Karpas-422 (cell line): ENCODE measurements at regions not wholly inside any gene's neighbourhood (a gene's known extent, or its start where the extent isn't known, plus 50 kb on each side); places are given as distances from the start of the nearest gene placed in this dataset.
"Not testable (repeated sequence)": the region's sequence is repeated elsewhere in the genome, so short reads cannot be mapped to it uniquely, and the experiment has no call there.

Source experiments
- DNase-seq: peaks from one replicate; pipeline ENCODE4 v3.0.0-alpha.2; 2015
- H2AFZ ChIP-seq: fragments of 200-600 bp; sonication (generic); 2 replicates; pipeline ENCODE4 v1.6.1; 2014; ENCODE audit warnings: antibody characterized with exemption, low read length, mixed read lengths
- H3K27ac ChIP-seq: fragments of 200-600 bp; sonication (generic); 2 replicates; pipeline ENCODE4 v1.5.1; 2014; ENCODE audit warnings: mild to moderate bottlenecking, low read length, moderate library complexity
- H3K27me3 ChIP-seq: fragments of 200-600 bp; sonication (generic); 2 replicates; pipeline ENCODE4 v1.6.1; 2014; ENCODE audit warnings: low read length, mixed read lengths
- H3K36me3 ChIP-seq: fragments of 200-600 bp; sonication (generic); 2 replicates; pipeline ENCODE4 v1.6.1; 2014; ENCODE audit warnings: low read length, mixed read lengths; ENCODE audit not compliant: insufficient read depth
- H3K4me1 ChIP-seq: fragments of 200-600 bp; sonication (generic); 2 replicates; pipeline ENCODE4 v1.6.1; 2014; ENCODE audit warnings: mild to moderate bottlenecking, low read length, mixed read lengths
- H3K4me2 ChIP-seq: fragments of 200-600 bp; sonication (generic); 2 replicates; pipeline ENCODE4 v1.6.1; 2014; ENCODE audit warnings: low read length, low read depth, mild to moderate bottlenecking; ENCODE audit not compliant: poor library complexity, severe bottlenecking
- H3K4me3 ChIP-seq: fragments of 200-600 bp; sonication (generic); 2 replicates; pipeline ENCODE4 v1.5.1; 2014; ENCODE audit warnings: mild to moderate bottlenecking, antibody characterized with exemption, low read length, mixed read lengths
- H3K79me2 ChIP-seq: fragments of 200-600 bp; sonication (generic); 2 replicates; pipeline ENCODE4 v1.6.1; 2014; ENCODE audit warnings: mild to moderate bottlenecking, low read length, mixed read lengths
- H3K9ac ChIP-seq: fragments of 200-600 bp; sonication (generic); 2 replicates; pipeline ENCODE4 v1.6.0; 2014; ENCODE audit warnings: low read length
- H3K9me2 ChIP-seq: fragments of 200-600 bp; sonication (generic), shearing (Covaris generic); replicated peaks from 2 replicates; pipeline ENCODE4 v1.6.0; 2014; ENCODE audit warnings: mild to moderate bottlenecking, low read length, moderate library complexity; ENCODE audit not compliant: insufficient read depth
- H3K9me3 ChIP-seq: fragments of 300-700, 200-600 bp; sonication (generic); 2 replicates; pipeline ENCODE4 v1.6.1; 2014; ENCODE audit warnings: low read length, mixed read lengths
- H4K20me1 ChIP-seq: fragments of 200-600 bp; sonication (generic); 2 replicates; pipeline ENCODE4 v1.6.1; 2014; ENCODE audit warnings: mild to moderate bottlenecking, antibody characterized with exemption, low read length, low read depth; ENCODE audit not compliant: insufficient read depth

DNA sequence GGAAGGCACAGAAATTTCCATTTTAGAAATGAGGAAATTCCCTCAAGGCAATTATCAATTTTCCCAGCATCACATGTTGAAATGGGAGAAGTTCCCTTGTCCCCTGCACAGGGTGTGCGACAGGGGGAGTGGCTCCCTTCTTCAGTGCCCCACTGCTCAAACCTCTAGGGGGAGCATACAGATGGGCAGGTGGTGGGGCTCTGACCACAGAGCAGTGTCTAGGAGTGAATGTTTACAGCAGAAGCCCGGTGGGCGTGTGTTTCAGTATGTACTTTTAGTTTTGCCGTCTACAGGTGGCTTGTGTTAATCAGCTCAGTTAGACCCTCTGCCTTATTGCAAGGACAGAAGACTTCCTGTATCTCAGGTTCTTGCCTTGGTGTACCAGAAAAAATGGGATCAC is 493.7 kb upstream of the PLXNA2 start:
- no peaks in the 10 kb centered on the region for H3K9me2 ChIP-seq
- no peak overlapping the region for H3K4me3 ChIP-seq
- no peak overlapping the region for H3K27ac ChIP-seq
- no peaks in the 10 kb centered on the region for H3K9me3 ChIP-seq
- H3K79me2 ChIP-seq: no peaks in the 10 kb centered on the region
- H3K36me3 ChIP-seq: no peaks in the 10 kb centered on the region
- DNase-seq: no peak
- H3K4me2 ChIP-seq: no peak overlapping the region
- no peak overlapping the region for H2AFZ ChIP-seq
- H4K20me1 ChIP-seq: no peaks in the 10 kb centered on the region
- H3K4me1 ChIP-seq: no peaks in the 10 kb centered on the region
- H3K27me3 ChIP-seq: no peaks in the 10 kb centered on the region
- no peak overlapping the region for H3K9ac ChIP-seq

DNA sequence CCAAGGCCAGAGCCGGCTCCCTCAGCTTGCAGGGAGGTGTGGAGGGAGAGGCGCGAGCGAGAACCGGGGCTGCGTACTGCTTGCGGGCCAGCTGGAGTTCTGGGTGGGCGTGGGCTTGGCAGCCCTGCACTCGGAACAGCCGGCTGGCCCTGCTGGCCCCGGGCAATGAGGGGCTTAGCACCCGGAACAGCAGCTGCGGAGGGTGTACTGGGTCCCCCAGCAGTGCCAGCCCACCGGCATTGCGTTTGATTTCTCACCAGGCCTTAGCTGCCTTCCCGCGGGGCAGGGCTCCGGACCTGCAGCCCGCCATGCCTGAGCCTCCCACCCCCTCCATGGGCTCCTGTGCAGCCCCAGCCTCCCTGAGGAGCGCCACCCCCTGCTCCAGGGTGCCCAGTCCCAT is 495.5 kb upstream of the PLXNA2 start:
- not testable (repeated sequence) for H3K4me1 ChIP-seq, H3K9me2 ChIP-seq, DNase-seq, H3K27me3 ChIP-seq, H4K20me1 ChIP-seq, H3K79me2 ChIP-seq, H2AFZ ChIP-seq, H3K4me2 ChIP-seq, H3K9ac ChIP-seq, H3K9me3 ChIP-seq, H3K36me3 ChIP-seq, H3K27ac ChIP-seq, H3K4me3 ChIP-seq

DNA sequence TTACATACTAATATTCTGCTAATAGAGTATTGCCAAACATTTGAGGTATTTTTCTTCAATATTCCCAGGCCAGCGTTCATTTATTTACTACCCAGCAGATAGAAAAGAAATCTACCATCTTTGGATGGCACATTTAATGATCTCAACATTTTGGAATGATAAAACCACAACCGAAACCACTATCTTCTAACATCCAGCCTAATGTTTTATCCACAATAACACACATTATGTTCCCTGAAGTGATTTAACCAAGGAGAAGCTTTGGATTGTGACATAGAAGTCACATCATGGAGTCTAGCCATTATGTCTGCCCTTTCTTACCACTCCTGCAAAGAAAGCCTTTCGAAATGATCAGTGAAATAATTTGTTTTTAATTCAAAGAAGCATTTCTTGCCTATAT is 497.1 kb upstream of the PLXNA2 start:
- Histone ChIP-seq H3K27me3 (no peaks in the 10 kb centered on the region), H3K27ac (no peak overlapping the region), H3K9ac (no peak overlapping the region), H3K4me3 (no peak overlapping the region), H4K20me1 (no peaks in the 10 kb centered on the region), H3K4me1 (no peaks in the 10 kb centered on the region), H2AFZ (no peak overlapping the region), H3K79me2 (no peaks in the 10 kb centered on the region), H3K36me3 (no peaks in the 10 kb centered on the region), H3K4me2 (no peak overlapping the region), H3K9me3 (no peaks in the 10 kb centered on the region), H3K9me2 (no peaks in the 10 kb centered on the region)
- no peak for DNase-seq

DNA sequence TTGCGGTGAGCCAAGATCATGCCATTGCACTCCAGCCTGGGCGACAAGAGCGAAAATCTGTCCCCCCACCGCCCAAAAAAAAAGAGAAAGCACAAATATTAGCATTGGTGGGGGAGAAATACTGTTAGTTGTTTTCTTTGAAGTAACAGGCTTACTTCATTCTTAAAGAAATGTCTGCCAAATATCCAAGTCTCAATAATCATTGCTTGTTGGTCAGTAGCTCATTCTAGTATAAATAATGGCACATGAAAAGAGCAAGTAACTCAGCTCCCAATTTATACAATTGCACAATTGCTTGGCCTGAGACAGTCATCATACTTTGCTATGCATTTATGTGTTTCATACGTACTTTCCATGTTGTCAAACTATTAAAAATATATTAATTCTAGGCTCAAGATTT is 499.2 kb upstream of the PLXNA2 start:
- no peaks in the 10 kb centered on the region for H3K9me3 ChIP-seq
- H3K9me2 ChIP-seq: no peaks in the 10 kb centered on the region
- H2AFZ ChIP-seq: no peak overlapping the region
- no peaks in the 10 kb centered on the region for H3K4me1 ChIP-seq
- H3K27me3 ChIP-seq: no peaks in the 10 kb centered on the region
- no peak overlapping the region for H3K27ac ChIP-seq
- H3K4me3 ChIP-seq: no peak overlapping the region
- H4K20me1 ChIP-seq: no peaks in the 10 kb centered on the region
- no peak for DNase-seq
- H3K4me2 ChIP-seq: no peak overlapping the region
- no peaks in the 10 kb centered on the region for H3K36me3 ChIP-seq
- no peaks in the 10 kb centered on the region for H3K79me2 ChIP-seq
- H3K9ac ChIP-seq: no peak overlapping the region

DNA sequence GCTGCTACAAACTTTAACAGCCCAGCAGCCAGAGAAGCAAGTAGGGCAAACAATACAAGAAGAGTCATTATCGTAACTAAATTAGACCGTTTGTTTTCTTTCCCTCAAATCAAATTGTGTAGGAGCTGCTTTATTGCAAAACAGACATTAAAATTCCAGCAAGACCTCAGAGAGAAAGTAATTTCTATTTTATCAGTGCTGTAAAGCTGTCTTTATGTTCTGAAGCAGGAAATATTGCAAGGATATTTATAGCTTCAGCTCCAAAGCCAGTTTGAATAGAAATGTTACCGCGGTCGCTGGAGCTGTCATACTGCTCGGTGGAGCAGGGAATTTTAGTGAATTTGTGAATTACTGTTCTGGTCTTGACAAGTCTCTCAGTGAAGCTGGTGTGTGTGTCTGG is 503.8 kb upstream of the PLXNA2 start:
- H3K9ac ChIP-seq: no peak overlapping the region
- H3K9me3 ChIP-seq: no peaks in the 10 kb centered on the region
- no peak overlapping the region for H3K4me3 ChIP-seq
- H2AFZ ChIP-seq: no peak overlapping the region
- no peak for DNase-seq
- no peaks in the 10 kb centered on the region for H3K36me3 ChIP-seq
- no peaks in the 10 kb centered on the region for H4K20me1 ChIP-seq
- H3K79me2 ChIP-seq: no peaks in the 10 kb centered on the region
- H3K27me3 ChIP-seq: no peaks in the 10 kb centered on the region
- H3K9me2 ChIP-seq: no peaks in the 10 kb centered on the region
- no peak overlapping the region for H3K27ac ChIP-seq
- H3K4me2 ChIP-seq: no peak overlapping the region
- H3K4me1 ChIP-seq: no peaks in the 10 kb centered on the region

DNA sequence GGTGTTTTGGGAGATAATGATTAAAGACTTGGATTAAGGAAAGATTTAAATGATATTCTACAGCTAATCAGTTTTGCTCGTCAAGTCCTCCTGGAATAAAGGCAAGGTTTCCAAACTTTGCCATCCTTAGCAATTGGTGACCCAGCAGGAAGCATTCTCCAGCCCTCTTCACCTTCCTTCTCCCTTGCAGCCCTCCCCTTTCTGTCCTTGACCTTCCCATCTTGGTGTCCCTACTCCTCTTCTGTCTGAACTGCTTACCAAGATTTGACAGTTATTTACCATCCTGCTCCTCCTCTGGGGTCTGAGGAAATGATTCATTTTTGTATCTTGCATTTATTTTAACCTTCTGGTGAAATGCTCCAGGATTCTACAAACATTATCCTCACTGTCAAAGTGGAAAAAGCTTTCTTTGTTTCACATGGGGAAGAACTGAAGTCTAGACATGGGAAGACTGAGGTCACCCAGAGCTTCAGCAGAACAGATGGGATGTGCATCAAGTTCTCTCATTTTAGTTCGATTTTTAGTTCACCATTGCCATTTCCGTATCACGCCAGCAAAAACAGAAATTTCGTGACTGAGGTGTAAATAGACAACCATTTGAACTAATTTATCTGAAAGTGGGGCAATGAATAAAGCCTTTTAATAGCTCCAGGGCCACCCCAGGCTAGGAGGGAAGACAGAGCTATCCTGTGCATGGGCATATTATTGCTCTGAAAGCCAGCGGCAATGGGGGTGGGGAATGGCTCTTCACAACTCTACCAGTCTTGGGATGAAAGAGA is 504.4 kb upstream of the PLXNA2 start:
- Histone ChIP-seq H3K9me3 (no peaks in the 10 kb centered on the region), H3K9ac (no peak overlapping the region), H3K36me3 (no peaks in the 10 kb centered on the region), H3K27me3 (no peaks in the 10 kb centered on the region), H3K4me1 (no peaks in the 10 kb centered on the region), H3K4me2 (no peak overlapping the region), H3K79me2 (no peaks in the 10 kb centered on the region), H3K9me2 (no peaks in the 10 kb centered on the region), H2AFZ (no peak overlapping the region), H3K27ac (no peak overlapping the region), H3K4me3 (no peak overlapping the region), H4K20me1 (no peaks in the 10 kb centered on the region)
- DNase-seq: no peak

DNA sequence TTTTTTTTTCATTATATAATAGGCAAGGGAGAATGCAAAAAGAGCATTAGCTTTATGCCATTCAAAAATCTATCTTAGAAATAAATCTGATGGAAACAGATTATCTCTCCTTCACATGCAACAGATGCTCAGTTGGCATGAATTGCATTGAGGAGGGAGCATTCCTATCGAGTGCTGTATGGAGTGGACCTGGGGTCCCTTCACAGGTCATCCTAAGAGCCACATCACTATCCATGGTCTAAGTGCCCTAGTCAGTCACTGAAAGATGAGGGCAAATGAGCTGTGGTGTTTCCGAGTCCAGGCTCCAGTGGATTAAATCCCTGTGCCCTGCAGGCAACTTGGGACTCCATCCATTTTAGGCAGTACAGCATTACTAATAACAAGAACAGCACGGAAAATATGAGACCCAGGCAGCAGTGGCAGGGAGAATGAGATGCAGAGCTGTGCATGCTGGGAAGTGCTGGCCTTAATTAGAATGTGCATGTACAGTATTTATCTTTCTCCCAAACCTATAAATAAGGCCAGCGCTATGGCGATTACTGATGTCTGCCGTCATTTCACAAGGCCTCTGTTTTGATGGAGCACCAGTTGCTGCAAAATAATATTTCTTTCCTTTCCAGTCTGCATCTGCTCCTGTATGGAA is 512.3 kb upstream of the PLXNA2 start:
- Histone ChIP-seq H2AFZ (no peak overlapping the region), H3K27ac (no peak overlapping the region), H3K79me2 (no peaks in the 10 kb centered on the region)

DNA sequence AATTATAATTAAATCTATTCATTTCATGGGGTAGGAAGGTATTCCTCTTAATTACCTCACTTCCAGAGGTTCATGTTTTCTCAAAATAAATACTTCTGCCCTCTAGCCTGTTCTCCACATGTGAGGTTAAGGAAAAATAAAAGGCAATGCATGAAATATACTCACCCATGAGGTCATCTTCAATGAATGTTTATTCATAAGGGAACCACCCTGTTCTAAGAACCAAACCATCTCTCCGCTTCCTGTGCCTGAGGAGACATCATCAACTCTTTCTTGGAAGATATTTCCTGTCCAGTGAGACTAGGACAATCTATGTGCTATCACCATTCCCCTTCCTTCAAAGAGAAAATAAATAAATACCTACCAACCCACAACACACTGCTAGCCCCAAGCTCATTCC is 513.7 kb upstream of the PLXNA2 start:
- Histone ChIP-seq H3K36me3 (no peaks in the 10 kb centered on the region), H3K9ac (no peak overlapping the region), H3K27me3 (no peaks in the 10 kb centered on the region), H3K4me2 (no peak overlapping the region), H2AFZ (no peak overlapping the region), H3K9me2 (no peaks in the 10 kb centered on the region), H3K9me3 (no peaks in the 10 kb centered on the region), H4K20me1 (no peaks in the 10 kb centered on the region), H3K79me2 (no peaks in the 10 kb centered on the region), H3K4me1 (no peaks in the 10 kb centered on the region), H3K27ac (no peak overlapping the region), H3K4me3 (no peak overlapping the region)
- DNase-seq: no peak

More for the DNA sequence above, 512.3 kb upstream of the PLXNA2 start:
- Histone ChIP-seq H3K4me2 (no peak overlapping the region), H3K9me3 (no peaks in the 10 kb centered on the region), H3K9ac (no peak overlapping the region), H3K4me3 (no peak overlapping the region), H3K9me2 (no peaks in the 10 kb centered on the region), H3K4me1 (no peaks in the 10 kb centered on the region), H3K27me3 (no peaks in the 10 kb centered on the region), H4K20me1 (no peaks in the 10 kb centered on the region), H3K36me3 (no peaks in the 10 kb centered on the region)
- no peak for DNase-seq
